Stomach (tissue), 4 donors: ENCODE measurements at regions not wholly inside any gene's neighbourhood (a gene's known extent, or its start where the extent isn't known, plus 50 kb on each side); places are given as distances from the start of the nearest gene placed in this dataset.

Experiments used
- EP300 ChIP-seq: sonication (generic); formaldehyde crosslinking; IDR thresholded peaks from one replicate; pipeline ENCODE4 v1.6.1; 2017; ENCODE audit warnings: antibody characterized with exemption
- POLR2A ChIP-seq, 4 donors: fragments of 450-650 bp; IDR thresholded peaks; one replicate each; pipeline ENCODE4 v1.6.1; 2016; ENCODE audit warnings: antibody characterized with exemption in 4 of 4, control low read depth in 2 of 4, mild to moderate bottlenecking in 1 of 4, moderate library complexity in 1 of 4
- TF ChIP-seq, protein P1 (sequence below), 7 experiments: fragments of 450-650 bp in 4 of 7; fragments of 200-600 bp in 3 of 7; sonication (generic) in 3 of 7; IDR thresholded peaks; one replicate each; pipeline ENCODE4 v1.5.1; 2016 to 2019; ENCODE audit warnings: antibody characterized with exemption in 7 of 7, control low read depth in 2 of 7, mild to moderate bottlenecking in 1 of 7

DNA sequence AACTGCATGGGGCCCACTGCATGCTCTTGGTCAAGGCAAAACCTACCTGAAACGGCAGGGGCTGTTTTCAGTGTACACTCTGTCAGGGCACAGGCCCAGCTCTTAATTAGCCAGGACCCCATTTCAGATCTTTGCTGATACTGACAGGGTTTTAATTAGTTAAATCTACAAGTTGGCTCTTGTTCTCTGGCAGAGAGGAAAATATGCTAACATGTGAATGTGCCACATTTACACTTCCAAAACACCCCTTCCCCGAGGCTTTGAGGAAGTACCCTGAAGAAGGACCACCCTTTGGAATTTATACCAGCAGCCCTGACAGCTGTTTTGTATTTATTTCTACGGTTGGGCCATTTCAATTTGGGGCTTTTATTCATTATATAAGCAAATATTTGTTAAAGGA lies 66.3 kb downstream of the OTX2 start:
- TF ChIP-seq, protein P1, sequence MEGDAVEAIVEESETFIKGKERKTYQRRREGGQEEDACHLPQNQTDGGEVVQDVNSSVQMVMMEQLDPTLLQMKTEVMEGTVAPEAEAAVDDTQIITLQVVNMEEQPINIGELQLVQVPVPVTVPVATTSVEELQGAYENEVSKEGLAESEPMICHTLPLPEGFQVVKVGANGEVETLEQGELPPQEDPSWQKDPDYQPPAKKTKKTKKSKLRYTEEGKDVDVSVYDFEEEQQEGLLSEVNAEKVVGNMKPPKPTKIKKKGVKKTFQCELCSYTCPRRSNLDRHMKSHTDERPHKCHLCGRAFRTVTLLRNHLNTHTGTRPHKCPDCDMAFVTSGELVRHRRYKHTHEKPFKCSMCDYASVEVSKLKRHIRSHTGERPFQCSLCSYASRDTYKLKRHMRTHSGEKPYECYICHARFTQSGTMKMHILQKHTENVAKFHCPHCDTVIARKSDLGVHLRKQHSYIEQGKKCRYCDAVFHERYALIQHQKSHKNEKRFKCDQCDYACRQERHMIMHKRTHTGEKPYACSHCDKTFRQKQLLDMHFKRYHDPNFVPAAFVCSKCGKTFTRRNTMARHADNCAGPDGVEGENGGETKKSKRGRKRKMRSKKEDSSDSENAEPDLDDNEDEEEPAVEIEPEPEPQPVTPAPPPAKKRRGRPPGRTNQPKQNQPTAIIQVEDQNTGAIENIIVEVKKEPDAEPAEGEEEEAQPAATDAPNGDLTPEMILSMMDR (IDR thresholded peaks at IDR 0.05), result no peak
- TF ChIP-seq EP300, result no peak
- no peak for TF ChIP-seq POLR2A (IDR thresholded peaks at IDR 0.05)
